Astrocyte of the hippocampus (primary cell): ENCODE measurements at regions not wholly inside any gene's neighbourhood (a gene's known extent, or its start where the extent isn't known, plus 50 kb on each side); places are given as distances from the start of the nearest gene placed in this dataset.

Source experiments
- DNase-seq: peaks from one replicate; pipeline ENCODE4 v3.0.0; 2011; ENCODE audit warnings: low read depth, low spot score

DNA sequence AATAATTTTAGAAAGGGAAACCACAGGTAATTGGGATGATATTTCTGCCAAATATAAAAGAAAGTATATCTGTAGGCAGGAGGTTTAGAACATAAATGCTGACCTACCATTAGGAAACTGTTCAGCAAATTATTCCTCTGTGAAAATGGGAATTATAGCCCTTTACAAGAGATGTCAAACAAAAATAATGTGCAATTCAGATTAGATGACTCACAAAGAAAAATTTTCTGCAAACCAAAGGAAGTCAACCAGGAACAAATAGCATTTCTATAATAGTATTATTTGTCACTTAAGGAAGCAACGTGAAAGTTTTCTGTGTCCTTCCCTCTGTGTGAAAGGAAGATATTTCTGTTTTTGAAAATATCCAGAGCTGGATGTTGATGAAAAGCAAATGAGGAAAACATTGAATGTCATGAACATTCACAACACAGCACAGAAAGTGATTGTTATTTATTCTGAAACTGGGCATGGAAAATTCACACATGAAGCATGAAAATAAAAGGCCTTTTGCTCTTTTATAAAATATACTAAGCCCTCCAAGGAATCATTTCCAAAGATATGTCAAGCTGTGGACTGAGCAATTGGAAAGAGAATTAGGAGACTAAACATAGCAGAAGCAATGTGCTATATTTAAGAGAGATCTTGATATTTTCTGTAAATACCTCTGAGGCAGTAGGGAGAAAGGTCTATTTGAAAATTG lies 57.9 kb upstream of the SPHKAP start:
- no peak for DNase-seq
